HL-60/S4 treated with phorbol 12-myristate 13-acetate at 8.2 ng/mL for 4 days and 3 days (cell line): ENCODE measurements at regions not wholly inside any gene's neighbourhood (a gene's known extent, or its start where the extent isn't known, plus 50 kb on each side); places are given as distances from the start of the nearest gene placed in this dataset.

Experiments used
- in situ Hi-C: fragments of 300-500 bp; cut with MboI; formaldehyde crosslinking; loops from 2 replicates; pipeline ENCODE4 v1.15.0; 2022; ENCODE audit warnings: low sequenced_read_pairs

DNA sequence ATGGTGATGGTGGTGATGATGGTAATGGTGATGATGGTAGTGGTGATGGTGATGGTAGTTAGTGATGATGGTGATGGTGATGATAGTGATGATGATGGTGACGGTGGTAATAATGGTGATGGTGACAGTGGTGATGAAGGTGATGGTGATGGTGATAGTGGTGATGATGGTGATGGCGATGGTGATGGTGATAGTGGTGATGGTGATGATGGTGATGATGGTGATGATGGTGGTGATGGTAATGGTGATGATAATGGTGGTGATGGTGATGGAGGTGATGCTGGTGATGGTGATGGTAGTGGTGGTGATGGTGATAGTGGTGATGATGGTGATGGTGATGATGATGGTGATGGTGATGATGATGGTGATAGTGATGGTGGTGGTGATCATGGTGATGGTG is 148.7 kb upstream of the TNRC6C start:
- in situ Hi-C loops, result no loop called here

DNA sequence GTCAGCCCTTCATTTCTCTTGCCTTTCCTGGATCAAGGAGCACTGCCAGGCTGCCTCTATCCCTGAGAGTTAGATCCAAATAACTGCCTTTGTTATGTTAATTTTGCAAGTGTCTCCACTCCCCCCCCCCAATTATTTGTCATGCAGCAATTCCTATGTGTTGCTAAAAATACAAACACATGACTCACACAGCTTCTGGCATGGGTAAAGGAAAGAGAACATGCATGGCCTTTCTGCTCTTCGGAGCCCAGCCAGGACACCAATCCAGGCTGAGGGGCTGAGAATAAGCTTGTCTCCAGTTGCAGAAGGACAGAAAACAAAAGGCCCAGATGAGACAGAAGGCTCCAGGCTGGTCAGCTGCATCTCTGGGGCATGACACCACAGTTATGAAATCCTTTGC is 148.0 kb upstream of the TNRC6C start:
- in situ Hi-C loops, result no loop called here

DNA sequence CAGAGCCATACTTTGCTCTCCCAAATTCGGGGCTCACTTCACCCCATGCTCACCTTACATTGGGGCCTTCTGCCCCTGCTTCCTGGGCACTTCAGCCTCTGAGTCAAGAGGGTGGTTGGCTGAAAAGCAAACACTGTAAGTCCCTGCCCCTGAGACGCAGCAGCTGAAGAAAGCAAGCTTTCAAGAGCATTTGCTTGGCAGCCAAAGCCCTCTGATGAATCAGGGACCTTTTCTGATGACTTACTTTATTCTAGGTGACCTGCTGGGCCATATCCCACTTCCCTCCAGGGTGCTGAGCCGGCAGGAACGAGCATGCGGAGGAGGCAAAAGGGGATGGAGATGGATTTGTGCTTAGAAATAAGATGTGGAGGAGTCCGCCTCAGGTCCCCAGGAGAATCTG is 147.0 kb upstream of the TNRC6C start:
- in situ Hi-C loops, result no loop called here

GRCh38 chr17:77814091-77814772 is 144.3 kb upstream of the TNRC6C start:
- in situ Hi-C loops, result no loop called here

DNA sequence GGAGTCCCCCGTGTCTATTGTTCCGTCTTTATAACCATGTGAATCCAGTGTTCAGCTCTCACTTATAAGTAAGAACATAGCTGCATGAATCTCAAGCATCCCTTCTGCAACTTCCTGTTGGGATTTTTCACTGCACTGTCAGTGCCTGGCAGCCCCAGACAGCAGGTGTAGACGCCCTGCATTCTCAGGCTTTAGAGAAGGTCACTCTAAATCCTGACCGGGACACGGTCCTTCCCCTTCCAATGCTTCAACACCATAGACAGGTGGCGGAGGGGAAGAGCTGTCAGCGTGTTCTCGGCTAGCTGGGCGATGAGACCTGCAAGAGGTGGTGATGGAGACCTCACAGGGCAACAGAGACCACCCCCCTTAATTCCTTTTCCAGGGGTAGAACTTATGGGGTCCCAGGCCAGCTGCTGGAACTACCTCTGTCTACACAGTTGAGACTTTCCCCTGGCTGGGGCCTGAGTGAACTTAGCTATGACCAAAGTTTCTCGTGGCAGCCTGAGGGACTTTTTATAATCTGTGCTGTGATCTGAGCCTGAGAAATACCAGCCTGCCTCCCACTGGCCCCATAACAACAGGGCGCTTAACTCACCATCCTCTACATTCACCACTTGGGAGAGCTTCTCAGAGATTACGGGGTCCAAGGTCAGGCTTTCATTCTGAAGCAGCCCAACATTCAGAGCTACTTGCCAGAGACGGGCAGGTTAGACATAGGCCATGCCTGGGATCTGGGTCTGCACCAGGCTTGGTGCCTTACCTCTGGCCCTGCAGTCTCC is 143.2 kb upstream of the TNRC6C start:
- in situ Hi-C loops, result no loop called here

DNA sequence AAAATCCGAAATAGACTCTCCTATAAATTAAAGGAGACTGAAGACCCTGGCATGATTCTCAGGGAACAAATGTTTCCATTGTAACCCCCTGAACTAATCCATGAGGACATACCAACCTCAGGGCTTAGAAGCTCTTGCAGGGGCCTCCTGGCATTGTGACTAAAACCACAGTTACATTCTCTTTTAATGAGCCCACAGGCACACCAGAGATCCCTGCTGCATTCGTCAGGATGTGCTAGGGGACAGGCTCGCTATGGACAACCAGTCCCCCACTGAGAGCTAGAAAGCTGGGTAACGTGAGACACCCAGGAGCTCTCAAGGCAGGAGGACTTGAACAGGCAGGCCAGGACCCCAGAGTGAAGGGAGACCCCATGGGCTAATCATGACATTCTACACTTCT is 140.6 kb upstream of the TNRC6C start:
- in situ Hi-C loops, result no loop called here

GRCh38 chr17:77819497-77819896 is 139.0 kb upstream of the TNRC6C start:
- in situ Hi-C loops, result no loop called here

GRCh38 chr17:77821114-77821513 is 137.4 kb upstream of the TNRC6C start:
- in situ Hi-C loops, result no loop called here

- in situ Hi-C loops, result no loop called here
These were observed 136.0 kb upstream of the TNRC6C start for GRCh38 chr17:77822302-77823030.

- in situ Hi-C loops, result no loop called here
These were observed 134.3 kb upstream of the TNRC6C start for GRCh38 chr17:77824102-77824779.

DNA sequence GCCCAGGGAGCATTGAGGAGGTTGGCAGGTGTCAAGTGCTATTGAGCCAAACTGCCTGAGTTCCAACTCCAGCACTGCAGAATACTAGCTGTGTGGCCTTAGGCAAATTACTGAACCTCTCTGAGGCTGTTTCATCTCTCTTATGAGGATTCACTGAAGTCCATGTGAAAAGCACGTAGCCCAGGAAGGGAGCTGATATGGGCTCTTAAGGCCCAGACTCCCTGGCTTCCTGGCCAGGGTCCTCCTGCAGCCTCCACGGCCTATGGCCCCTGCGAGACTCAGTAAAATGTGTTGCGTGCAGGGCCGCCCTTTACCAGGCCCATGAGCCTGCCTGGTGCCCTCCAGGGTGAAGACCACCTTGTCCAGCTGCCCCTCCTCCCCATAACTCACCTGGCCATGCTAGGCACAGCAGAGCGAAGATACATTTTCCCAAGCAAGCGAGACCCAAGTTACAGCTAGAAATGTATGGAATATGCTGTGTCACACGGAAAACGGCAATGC is 133.7 kb upstream of the TNRC6C start:
- in situ Hi-C loops, result no loop called here

DNA sequence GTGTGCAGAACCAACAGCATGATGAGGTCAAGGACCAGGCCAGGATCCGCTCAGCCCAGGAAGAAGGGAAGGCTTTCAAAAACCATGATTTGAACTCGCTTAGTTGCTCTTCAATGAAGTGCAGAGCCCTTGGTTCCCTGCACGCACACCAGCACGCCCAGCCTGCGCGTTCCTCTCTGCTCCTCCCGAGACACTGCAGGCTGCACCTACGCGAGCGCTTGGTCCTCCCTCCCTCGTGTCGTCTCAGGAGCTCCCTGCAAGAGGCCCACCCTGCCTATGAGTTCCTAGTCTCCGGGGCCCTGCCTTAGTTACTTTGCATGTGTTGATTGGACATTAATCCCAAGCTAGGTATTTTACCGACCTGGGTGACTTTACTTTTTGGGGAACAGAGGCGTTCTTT is 132.9 kb upstream of the TNRC6C start:
- in situ Hi-C loops, result no loop called here

DNA sequence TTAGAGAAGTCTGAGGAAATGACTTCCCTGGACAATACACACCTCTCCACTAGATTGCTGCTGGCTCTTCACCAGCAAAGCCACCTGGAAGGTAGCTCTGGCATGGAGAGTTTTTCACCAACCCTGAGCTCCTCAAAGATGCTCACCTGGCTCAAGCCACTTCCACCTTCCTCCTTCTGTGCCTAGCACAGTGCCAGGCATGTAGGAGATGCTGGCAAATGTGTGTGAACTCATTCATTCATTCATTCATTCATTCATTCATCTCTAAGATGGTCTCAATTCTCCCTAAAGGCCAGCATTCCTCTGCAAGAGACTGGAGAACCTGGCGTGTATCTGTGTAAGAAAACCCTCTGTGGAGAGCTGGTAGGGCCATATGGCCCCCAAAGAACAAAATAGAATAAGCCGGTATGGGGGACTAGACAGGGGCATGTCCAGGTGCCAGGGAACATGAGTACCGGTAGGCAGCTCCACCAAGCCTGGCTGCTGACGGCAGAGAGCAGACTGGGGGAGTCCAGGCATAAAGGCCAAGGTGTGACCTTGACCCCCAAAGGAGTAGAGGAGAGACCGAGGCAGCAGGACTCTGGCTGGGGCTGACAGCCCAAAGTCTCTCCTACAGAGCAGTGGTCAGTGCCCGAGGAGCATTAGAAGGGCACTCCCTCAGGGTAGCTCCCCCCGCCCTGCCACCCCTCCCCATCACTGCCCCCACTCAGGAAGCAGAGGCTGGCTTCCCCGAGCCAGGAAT is 132.2 kb upstream of the TNRC6C start:
- in situ Hi-C loops, result no loop called here

GRCh38 chr17:77827039-77827438 is 131.5 kb upstream of the TNRC6C start:
- in situ Hi-C loops, result no loop called here

GRCh38 chr17:77827511-77827910 is 131.0 kb upstream of the TNRC6C start:
- in situ Hi-C loops, result no loop called here

DNA sequence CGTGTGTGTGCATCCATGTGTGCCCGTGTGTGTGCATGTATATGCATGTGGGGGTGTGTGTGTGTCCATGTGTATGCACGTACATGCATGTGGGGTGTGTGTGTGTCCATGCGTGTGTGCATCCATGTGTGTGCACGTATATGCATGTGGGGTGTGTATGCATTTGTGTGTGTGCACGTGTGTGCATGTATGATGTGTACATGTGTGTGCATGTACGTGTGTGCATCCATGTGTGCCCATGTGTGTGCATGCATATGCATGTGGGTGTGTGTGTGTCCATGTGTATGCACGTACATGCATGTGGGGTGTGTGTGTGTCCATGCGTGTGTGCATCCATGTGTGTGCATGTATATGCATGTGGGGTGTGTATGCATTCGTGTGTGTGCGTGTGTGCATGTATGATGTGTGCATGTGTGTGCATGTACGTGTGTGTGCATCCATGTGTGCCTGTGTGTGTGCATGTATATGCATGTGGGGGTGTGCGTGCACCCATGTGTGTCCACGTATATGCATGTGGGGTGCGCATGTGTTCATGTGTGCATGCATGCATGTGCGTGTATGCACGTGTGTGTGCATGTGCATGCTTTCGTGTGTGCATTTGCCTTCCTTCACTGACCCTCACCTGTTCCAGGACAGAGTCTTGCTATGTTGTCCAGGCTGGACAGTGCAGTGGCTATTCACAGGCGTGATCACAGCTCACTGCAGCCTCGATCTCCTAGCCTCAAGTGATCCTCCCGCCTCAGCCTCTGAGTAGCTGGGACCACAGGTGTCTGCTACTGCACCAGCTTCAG is 129.6 kb upstream of the TNRC6C start:
- in situ Hi-C loops, result no loop called here

- in situ Hi-C loops, result no loop called here
These were observed 128.4 kb upstream of the TNRC6C start for GRCh38 chr17:77829843-77830799.

GRCh38 chr17:77830816-77831473 is 127.6 kb upstream of the TNRC6C start:
- in situ Hi-C loops, result no loop called here
